AG04449 (cell line): ENCODE measurements at regions not wholly inside any gene's neighbourhood (a gene's known extent, or its start where the extent isn't known, plus 50 kb on each side); places are given as distances from the start of the nearest gene placed in this dataset.
"Not testable (repeated sequence)": the region's sequence is repeated elsewhere in the genome, so short reads cannot be mapped to it uniquely, and the experiment has no call there.

Source experiments
- CTCF ChIA-PET: fragments of 350-600 bp; formaldehyde crosslinking; extraction: SDS; loops from one replicate; lab custom pipeline; 2021; ENCODE audit warnings: antibody characterized with exemption; lab: Yijun Ruan, JAX
- POLR2A ChIA-PET: fragments of 400-600, 350-600 bp; formaldehyde crosslinking; extraction: SDS; loops from one replicate; lab custom pipeline; 2020; ENCODE audit warnings: antibody characterized with exemption, inconsistent platforms; lab: Yijun Ruan, JAX
- DNase-seq: peaks from one replicate; pipeline ENCODE4 v3.0.0-alpha.2; 2010; ENCODE audit warnings: low read depth, low spot score
- H3K4me3 ChIP-seq: 2 replicates; pipeline ENCODE4 v1.5.1; 2011; ENCODE audit warnings: low read depth, mild to moderate bottlenecking, control low read depth, low read length
- CTCF ChIP-seq: IDR thresholded peaks from one replicate; pipeline ENCODE4 v1.5.1; 2011; ENCODE audit warnings: mild to moderate bottlenecking, moderate library complexity, low read length, control low read depth, inconsistent platforms; ENCODE audit not compliant: insufficient read depth; ENCODE audit errors: missing control alignments

- ChIA-PET POLR2A (no interaction called here), CTCF (no interaction called here)
- no peak for DNase-seq
- H3K4me3 ChIP-seq, result no peak overlapping the region
- TF ChIP-seq CTCF, result no peak
Measured at GRCh38 chr16:65816556-65816955, 549.9 kb upstream of the CDH5 start.

GRCh38 chr16:65815707-65816106 lies 550.8 kb upstream of the CDH5 start:
- TF ChIP-seq CTCF, result no peak
- no peak for DNase-seq
- ChIA-PET POLR2A (no interaction called here), CTCF (no interaction called here)
- H3K4me3 ChIP-seq, result no peak overlapping the region

- CTCF ChIA-PET, H3K4me3 ChIP-seq, DNase-seq, POLR2A ChIA-PET: not testable (repeated sequence)
Measured at GRCh38 chr16:65813879-65814278, 552.6 kb upstream of the CDH5 start.

GRCh38 chr16:65809627-65810026 lies 556.9 kb upstream of the CDH5 start:
- ChIA-PET POLR2A (no interaction called here), CTCF (no interaction called here)
- DNase-seq, result no peak
- TF ChIP-seq CTCF, result no peak
- no peak overlapping the region for H3K4me3 ChIP-seq

GRCh38 chr16:65808790-65809189 lies 557.7 kb upstream of the CDH5 start:
- no peak for DNase-seq
- no peak for TF ChIP-seq CTCF
- ChIA-PET CTCF (no interaction called here), POLR2A (no interaction called here)
- no peak overlapping the region for H3K4me3 ChIP-seq

- POLR2A ChIA-PET, result no interaction called here
- CTCF ChIA-PET, result no interaction called here
- H3K4me3 ChIP-seq, result no peak overlapping the region
- DNase-seq, result no peak
- TF ChIP-seq CTCF, result no peak
Measured at GRCh38 chr16:65807858-65808257, 558.6 kb upstream of the CDH5 start.

GRCh38 chr16:65805704-65806103 lies 560.8 kb upstream of the CDH5 start:
- H3K4me3 ChIP-seq, DNase-seq, CTCF ChIA-PET, POLR2A ChIA-PET: not testable (repeated sequence)
